GM19395 (cell line): ENCODE measurements at regions not wholly inside any gene's neighbourhood (a gene's known extent, or its start where the extent isn't known, plus 50 kb on each side); places are given as distances from the start of the nearest gene placed in this dataset.
"Not testable (repeated sequence)": the region's sequence is repeated elsewhere in the genome, so short reads cannot be mapped to it uniquely, and the experiment has no call there.

ENCODE experiments used
- ATAC-seq: cut with Tn5 transposase; IDR thresholded peaks from one replicate; pipeline ENCODE4 v1.9.1; 2021; ENCODE audit warnings: mild to moderate bottlenecking, moderate library complexity; ENCODE audit not compliant: unreplicated experiment

DNA sequence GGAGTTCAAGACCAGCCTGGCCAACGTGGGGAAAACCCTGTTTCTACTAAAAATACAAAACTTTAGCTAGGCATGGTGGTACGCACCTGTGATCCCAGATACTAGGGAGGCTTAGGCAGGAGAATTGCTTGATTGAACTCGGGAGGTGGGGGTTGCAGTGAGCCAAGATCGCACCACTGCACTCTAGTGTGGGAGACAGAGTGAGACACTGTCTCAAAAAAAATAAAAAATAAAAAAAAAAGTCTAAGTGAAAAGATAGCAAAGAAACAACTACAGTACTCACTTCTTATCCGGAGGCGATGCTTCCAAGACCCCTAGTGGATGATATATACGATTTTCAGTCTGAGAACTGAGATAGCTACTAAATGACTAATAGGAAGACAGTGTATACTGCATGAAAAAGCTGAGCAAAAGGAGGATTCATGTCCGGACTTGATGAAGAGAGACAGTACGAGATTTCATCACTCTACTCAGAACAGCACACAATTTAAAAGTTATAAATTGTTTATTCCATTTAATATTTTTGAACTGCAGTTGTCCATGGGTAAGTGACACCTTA, 138.7 kb upstream of the GOLGA6L6 start:
- ATAC-seq, result not testable (repeated sequence)

- ATAC-seq, result no peak
Observed at GRCh38 chr15:20672470-20672869, 130.9 kb upstream of the GOLGA6L6 start.

- no peak for ATAC-seq
Observed at GRCh38 chr15:20671675-20672074, 130.1 kb upstream of the GOLGA6L6 start.

DNA sequence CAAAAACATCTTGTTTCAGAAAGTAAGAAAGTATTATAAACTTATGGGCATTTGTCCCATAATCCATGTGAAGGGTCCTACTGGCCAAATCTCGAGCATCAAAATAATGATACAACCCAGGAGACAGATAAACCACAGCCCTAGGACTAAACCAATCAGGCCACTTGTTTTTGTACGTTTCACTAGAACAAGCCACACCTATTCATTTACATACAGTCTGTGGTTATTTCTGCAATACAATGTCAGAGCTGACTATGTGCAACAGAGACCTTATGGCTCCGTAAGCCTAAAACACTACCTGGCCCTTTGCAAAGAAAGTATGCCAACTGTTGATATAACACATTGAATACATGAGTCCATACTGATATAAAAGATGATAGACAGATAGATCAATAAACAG, 124.8 kb upstream of the GOLGA6L6 start:
- not testable (repeated sequence) for ATAC-seq

DNA sequence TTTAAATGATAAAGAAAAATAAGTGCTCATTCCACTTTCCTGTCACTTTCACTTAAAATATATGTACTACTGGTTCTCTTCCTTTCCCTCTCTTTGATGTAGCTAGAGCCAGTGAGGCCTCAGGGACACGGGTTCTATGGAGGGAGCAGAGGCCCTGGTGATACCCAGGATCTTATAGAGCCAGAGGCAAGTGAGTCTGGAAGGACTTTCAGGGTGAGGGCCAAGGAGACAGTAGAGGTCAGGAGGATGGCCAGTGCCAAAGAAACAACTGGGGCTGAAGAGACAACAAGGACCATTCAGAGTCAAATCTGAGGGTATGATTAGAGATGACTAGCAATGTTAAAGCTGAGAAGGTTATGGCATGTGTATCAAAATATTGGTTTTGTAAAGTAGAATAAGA, 124.1 kb upstream of the GOLGA6L6 start:
- ATAC-seq, result no peak

- ATAC-seq, result no peak
Observed at GRCh38 chr15:20659265-20659664, 117.7 kb upstream of the GOLGA6L6 start.

DNA sequence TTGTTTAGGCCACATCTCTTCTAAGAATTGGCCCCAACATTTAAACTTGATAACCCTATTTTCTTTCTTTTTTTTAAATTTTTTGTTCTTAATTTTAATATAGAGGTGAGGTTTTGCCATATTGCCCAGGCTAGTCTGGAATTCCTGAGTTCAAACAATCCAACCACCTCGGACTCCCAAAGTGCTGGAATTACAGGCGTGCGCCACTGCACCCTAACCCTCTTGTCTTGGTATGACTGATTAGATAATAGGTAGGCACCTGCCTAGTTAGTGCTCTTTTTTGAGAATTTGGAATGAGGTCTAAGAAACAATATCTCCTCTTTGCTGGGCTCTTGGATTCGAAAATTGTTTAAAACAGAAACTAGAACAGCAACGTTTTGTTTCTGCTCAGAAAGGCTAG, 116.4 kb upstream of the GOLGA6L6 start:
- no peak for ATAC-seq

DNA sequence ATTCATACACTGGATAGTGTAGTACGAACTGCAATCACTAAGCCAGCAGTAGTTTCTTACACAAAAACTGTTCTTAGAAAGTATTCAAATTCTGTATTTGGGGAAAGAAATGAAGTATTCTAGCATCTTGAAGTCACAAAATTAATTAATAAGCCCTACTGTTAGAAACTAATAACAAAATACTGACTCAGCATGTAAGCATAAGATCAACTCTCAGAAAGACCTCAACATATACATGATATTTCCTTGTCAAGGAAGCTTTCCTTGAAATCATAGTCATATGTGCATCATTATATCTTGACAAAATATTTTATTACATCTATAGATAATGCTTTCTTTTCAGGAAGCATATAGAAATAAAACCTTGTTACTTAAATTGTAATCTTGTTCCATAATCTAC, 115.5 kb upstream of the GOLGA6L6 start:
- ATAC-seq, result no peak

GRCh38 chr15:20652914-20653313, 111.3 kb upstream of the GOLGA6L6 start:
- ATAC-seq, result no peak

DNA sequence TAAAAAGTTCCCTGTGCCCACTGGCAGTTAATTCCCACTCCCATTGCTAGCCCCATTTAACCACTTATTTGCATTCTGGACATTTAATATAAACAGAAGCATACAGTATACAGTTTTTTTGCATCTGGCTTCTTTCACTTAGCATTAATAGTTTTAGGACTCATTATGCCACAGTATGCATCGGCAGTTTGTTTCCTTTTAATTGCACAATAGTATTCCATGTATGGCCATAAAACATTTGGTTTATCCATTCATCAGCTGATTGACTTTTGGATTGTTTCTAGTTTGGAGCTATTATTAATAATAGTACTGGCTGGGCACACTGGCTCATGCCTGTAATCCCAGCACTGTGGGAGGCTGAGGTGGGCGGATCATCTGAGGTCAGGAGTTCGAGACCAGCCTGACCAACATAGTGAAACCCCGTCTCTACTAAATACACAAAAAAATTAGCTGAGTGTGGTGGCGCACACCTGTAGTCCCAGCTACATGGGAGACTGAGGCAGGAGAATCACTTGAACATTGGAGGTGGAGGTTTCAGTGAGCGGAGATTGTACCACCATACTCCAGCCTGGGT, 106.9 kb upstream of the GOLGA6L6 start:
- not testable (repeated sequence) for ATAC-seq

GRCh38 chr15:20646529-20647142, 105.0 kb upstream of the GOLGA6L6 start:
- peak; percentile 10 for ATAC-seq

GRCh38 chr15:20645956-20646355, 104.4 kb upstream of the GOLGA6L6 start:
- ATAC-seq, result peak; percentile 56

DNA sequence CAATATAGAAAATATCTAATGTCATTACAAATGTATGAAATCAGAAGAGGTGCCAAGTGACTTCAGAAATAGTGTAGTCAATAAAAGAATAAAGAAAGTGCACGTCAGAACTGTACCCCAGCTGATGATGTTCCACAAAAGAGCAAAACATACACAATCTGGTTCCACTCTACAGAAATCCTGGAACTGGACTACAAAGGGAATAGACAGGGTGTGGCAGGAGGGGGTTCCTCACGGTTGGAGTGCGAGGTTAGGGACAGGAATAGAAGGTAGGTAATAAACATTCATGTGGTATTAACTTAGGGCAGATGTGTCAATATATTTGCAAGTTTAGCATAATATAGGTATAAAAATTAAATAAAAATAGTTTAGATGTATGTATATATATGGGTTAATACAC, 103.3 kb upstream of the GOLGA6L6 start:
- ATAC-seq, result no peak

DNA sequence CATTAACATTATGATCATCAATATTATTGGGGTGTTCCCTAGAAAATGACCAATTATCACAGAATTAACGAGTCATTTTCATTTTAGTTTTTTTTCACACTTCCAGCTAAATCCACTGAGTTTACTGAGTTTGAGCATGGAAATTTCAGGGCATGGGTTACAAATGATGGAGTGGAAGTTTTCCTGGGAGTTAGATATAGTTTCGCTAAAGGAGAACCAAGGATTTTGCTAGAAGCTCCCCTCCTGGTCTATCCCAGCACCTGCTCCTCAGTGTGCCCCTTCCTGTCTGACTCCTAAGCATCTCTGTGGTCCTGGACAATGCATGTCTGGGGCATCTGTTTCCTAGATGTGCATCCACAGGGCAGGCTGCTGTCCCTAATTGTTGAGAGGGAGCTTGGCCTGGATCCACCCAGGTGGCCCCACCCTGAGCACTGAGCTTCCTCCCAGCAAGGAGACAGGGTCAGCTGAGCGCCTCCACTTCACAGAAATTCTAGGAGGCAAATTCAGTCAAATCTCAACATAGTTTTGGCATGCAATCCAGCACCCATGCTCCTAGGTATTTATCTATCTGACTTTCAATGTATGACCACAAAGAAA, 102.3 kb upstream of the GOLGA6L6 start:
- ATAC-seq, result no peak

DNA sequence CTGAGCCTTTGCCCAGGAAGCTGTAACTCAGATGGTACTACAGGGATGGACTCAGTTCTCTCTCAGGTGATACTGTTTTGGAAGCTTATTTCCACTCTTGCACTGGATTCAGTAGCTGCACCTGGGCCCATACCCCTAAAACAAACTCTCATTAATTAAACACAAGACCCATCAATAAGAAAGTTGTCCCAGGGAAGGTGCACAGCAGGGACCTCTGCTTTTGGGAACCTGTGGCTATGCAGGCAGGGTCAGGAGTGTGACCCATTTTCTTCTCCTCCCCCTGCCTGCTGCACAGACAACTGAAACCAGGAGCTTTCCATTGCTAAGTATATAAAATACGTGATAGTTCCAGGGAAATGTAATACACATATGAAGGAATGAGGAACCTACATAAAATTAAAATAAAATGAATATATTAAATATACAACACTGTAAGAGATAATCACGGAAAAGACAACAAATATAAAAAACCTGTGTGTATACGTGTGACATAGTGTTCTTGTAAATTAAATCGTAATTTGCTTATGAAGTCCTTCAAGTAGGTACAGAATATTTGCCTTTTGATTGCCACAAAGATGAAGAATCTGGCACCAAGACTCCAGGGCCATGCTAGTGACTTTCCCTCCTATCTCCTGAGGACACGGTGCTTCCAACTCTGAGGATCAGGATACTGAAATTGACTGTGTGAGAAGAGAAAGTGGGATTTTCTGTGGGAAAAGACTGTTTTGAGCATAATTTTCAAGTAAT, 101.6 kb upstream of the GOLGA6L6 start:
- no peak for ATAC-seq

- ATAC-seq, result no peak
Observed at GRCh38 chr15:20642054-20642767, 100.6 kb upstream of the GOLGA6L6 start.

DNA sequence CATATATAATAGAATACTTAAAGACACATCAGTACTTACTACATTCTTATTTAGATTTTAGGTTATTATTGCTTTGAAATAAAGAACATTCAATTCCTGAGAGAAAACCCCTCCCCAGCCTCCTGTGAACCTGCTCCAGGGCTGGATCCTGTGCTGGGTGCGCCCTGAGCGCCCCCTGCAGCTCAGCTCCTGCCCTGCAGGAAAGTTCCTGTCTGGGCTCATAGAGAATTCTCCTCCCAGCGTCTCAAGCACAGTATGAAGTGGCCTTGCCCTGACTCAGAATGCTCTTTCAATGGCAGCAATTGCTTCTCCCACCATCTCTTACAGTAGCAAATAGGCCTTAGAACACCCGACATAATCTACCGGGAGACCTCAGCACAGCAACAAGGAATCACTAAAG, 98.8 kb upstream of the GOLGA6L6 start:
- peak; percentile 49 for ATAC-seq

- not testable (repeated sequence) for ATAC-seq
Observed at GRCh38 chr15:20639224-20639623, 97.6 kb upstream of the GOLGA6L6 start.

GRCh38 chr15:20637499-20637898, 95.9 kb upstream of the GOLGA6L6 start:
- ATAC-seq, result not testable (repeated sequence)

- ATAC-seq, result not testable (repeated sequence)
Observed at GRCh38 chr15:20629526-20629925, 87.9 kb upstream of the GOLGA6L6 start.

DNA sequence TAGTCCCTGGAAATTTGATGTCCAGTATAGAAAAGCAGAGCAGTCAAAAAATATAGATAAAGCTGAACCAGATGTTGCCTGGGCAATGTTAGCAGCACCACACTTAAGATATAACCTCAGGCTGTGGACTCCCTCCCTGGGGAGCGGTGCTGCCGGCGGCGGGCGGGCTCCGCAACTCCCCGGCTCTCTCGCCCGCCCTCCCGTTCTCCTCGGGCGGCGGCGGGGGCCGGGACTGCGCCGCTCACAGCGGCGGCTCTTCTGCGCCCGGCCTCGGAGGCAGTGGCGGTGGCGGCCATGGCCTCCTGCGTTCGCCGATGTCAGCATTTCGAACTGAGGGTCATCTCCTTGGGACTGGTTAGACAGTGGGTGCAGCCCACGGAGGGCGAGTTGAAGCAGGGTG, 86.9 kb upstream of the GOLGA6L6 start:
- not testable (repeated sequence) for ATAC-seq
